ENCODE measurements at regions not wholly inside any gene's neighbourhood (a gene's known extent, or its start where the extent isn't known, plus 50 kb on each side); places are given as distances from the start of the nearest gene placed in this dataset.

- TF ChIP-seq CTCF (conservative IDR thresholded peaks at IDR 0.05; ENCODE audit: low read depth, low read length) (no peak), POLR2A (IDR thresholded peaks at IDR 0.05; ENCODE audit: low read depth, low read length) (no peak), MAZ (IDR thresholded peaks at IDR 0.05; ENCODE audit: borderline replicate concordance, low read depth, low read length) (no peak), MXI1 (IDR thresholded peaks at IDR 0.05; ENCODE audit: borderline replicate concordance, low read depth, low read length) (no peak), MAFK (IDR thresholded peaks at IDR 0.05; ENCODE audit: low read depth, low read length) (no peak), CEBPB (IDR thresholded peaks at IDR 0.05; ENCODE audit: low read depth, low read length) (no peak), RAD21 (IDR thresholded peaks at IDR 0.05; ENCODE audit: low read length) (no peak), USF2 (IDR thresholded peaks at IDR 0.05; ENCODE audit: low read depth, low read length) (no peak)
These were observed 65.2 kb upstream of the CCN2 start for GRCh38 chr6:132016396-132016795.

Data from IMR-90 (cell line).